Muscle layer of duodenum (tissue), 2 donors: ENCODE measurements at regions not wholly inside any gene's neighbourhood (a gene's known extent, or its start where the extent isn't known, plus 50 kb on each side); places are given as distances from the start of the nearest gene placed in this dataset.

ENCODE experiments used
- H3K27ac ChIP-seq: one replicate; pipeline ENCODE4 v1.7.0; 2013; ENCODE audit warnings: mild to moderate bottlenecking, low read length
- H3K27me3 ChIP-seq: one replicate; pipeline ENCODE4 v1.7.0; 2013; ENCODE audit warnings: low read depth, mild to moderate bottlenecking, control low read depth, low read length
- H3K36me3 ChIP-seq, 2 donors: one replicate each; pipeline ENCODE4 v1.7.0; 2013; ENCODE audit warnings: low read length in 2 of 2, control low read depth in 1 of 2, mild to moderate bottlenecking in 1 of 2; ENCODE audit not compliant: insufficient read depth in 2 of 2, control insufficient read depth in 1 of 2
- H3K4me1 ChIP-seq, 2 donors: one replicate each; pipeline ENCODE4 v1.7.0; 2013; ENCODE audit warnings: low read length in 2 of 2, mild to moderate bottlenecking in 2 of 2, control low read depth in 1 of 2, moderate library complexity in 1 of 2; ENCODE audit not compliant: insufficient read depth in 2 of 2, control insufficient read depth in 1 of 2
- H3K4me3 ChIP-seq, 2 donors: one replicate each; pipeline ENCODE4 v1.7.0; 2013; ENCODE audit warnings: low read length in 2 of 2, low read depth in 1 of 2, mild to moderate bottlenecking in 1 of 2
- H3K9me3 ChIP-seq, 2 donors: one replicate each; pipeline ENCODE4 v1.7.0; 2013; ENCODE audit warnings: low read length in 2 of 2, control low read depth in 1 of 2, mild to moderate bottlenecking in 1 of 2; ENCODE audit not compliant: control insufficient read depth in 1 of 2
- donor health status: healthy.

- Histone ChIP-seq H3K36me3 (no peaks in the 10 kb centered on the region), H3K27ac (no peak overlapping the region), H3K4me1 (no peaks in the 10 kb centered on the region), H3K9me3 (no peaks in the 10 kb centered on the region), H3K27me3 (no peaks in the 10 kb centered on the region), H3K4me3 (no peak overlapping the region)
These were observed 134.9 kb downstream of the JCAD start for GRCh38 chr10:29924436-29924835.

GRCh38 chr10:29923416-29923965 is 135.9 kb downstream of the JCAD start:
- no peaks in the 10 kb centered on the region for H3K27me3 ChIP-seq
- no peaks in the 10 kb centered on the region for H3K36me3 ChIP-seq
- H3K4me3 ChIP-seq: no peak overlapping the region
- H3K4me1 ChIP-seq: no peaks in the 10 kb centered on the region
- H3K27ac ChIP-seq: no peak overlapping the region
- no peaks in the 10 kb centered on the region for H3K9me3 ChIP-seq

- Histone ChIP-seq H3K9me3 (no peaks in the 10 kb centered on the region), H3K4me3 (no peak overlapping the region), H3K36me3 (no peaks in the 10 kb centered on the region), H3K27me3 (no peaks in the 10 kb centered on the region), H3K27ac (no peak overlapping the region), H3K4me1 (no peaks in the 10 kb centered on the region)
These were observed 136.5 kb downstream of the JCAD start for GRCh38 chr10:29922892-29923291.

GRCh38 chr10:29922226-29922625 is 137.2 kb downstream of the JCAD start:
- no peak overlapping the region for H3K4me3 ChIP-seq
- no peaks in the 10 kb centered on the region for H3K4me1 ChIP-seq
- no peaks in the 10 kb centered on the region for H3K27me3 ChIP-seq
- H3K36me3 ChIP-seq: no peaks in the 10 kb centered on the region
- no peak overlapping the region for H3K27ac ChIP-seq
- no peaks in the 10 kb centered on the region for H3K9me3 ChIP-seq

- no peak overlapping the region for H3K27ac ChIP-seq
- no peaks in the 10 kb centered on the region for H3K36me3 ChIP-seq
- H3K9me3 ChIP-seq: no peaks in the 10 kb centered on the region
- H3K4me3 ChIP-seq: no peak overlapping the region
- H3K27me3 ChIP-seq: no peaks in the 10 kb centered on the region
- no peaks in the 10 kb centered on the region for H3K4me1 ChIP-seq
These were observed 138.3 kb downstream of the JCAD start for GRCh38 chr10:29921071-29921446.

- Histone ChIP-seq H3K4me1 (no peaks in the 10 kb centered on the region), H3K27ac (no peak overlapping the region), H3K36me3 (no peaks in the 10 kb centered on the region), H3K4me3 (no peak overlapping the region), H3K27me3 (no peaks in the 10 kb centered on the region), H3K9me3 (no peaks in the 10 kb centered on the region)
These were observed 138.8 kb downstream of the JCAD start for GRCh38 chr10:29920408-29921070.

GRCh38 chr10:29918623-29919400 is 140.6 kb downstream of the JCAD start:
- H3K36me3 ChIP-seq: no peaks in the 10 kb centered on the region
- no peaks in the 10 kb centered on the region for H3K9me3 ChIP-seq
- H3K4me3 ChIP-seq: no peak overlapping the region
- H3K4me1 ChIP-seq: no peaks in the 10 kb centered on the region
- H3K27ac ChIP-seq: no peak overlapping the region
- H3K27me3 ChIP-seq: no peaks in the 10 kb centered on the region

- no peak overlapping the region for H3K27ac ChIP-seq
- H3K9me3 ChIP-seq: no peaks in the 10 kb centered on the region
- no peaks in the 10 kb centered on the region for H3K36me3 ChIP-seq
- no peaks in the 10 kb centered on the region for H3K27me3 ChIP-seq
- no peaks in the 10 kb centered on the region for H3K4me1 ChIP-seq
- no peak overlapping the region for H3K4me3 ChIP-seq
These were observed 142.1 kb downstream of the JCAD start for GRCh38 chr10:29917311-29917710.

GRCh38 chr10:29916669-29917068 is 142.7 kb downstream of the JCAD start:
- no peaks in the 10 kb centered on the region for H3K36me3 ChIP-seq
- no peaks in the 10 kb centered on the region for H3K4me1 ChIP-seq
- no peaks in the 10 kb centered on the region for H3K27me3 ChIP-seq
- H3K9me3 ChIP-seq: no peaks in the 10 kb centered on the region
- no peak overlapping the region for H3K27ac ChIP-seq
- no peak overlapping the region for H3K4me3 ChIP-seq

- H3K4me3 ChIP-seq: no peak overlapping the region
- H3K9me3 ChIP-seq: no peaks in the 10 kb centered on the region
- H3K27ac ChIP-seq: no peak overlapping the region
- H3K4me1 ChIP-seq: no peaks in the 10 kb centered on the region
- H3K36me3 ChIP-seq: no peaks in the 10 kb centered on the region
- H3K27me3 ChIP-seq: no peaks in the 10 kb centered on the region
These were observed 144.2 kb downstream of the JCAD start for GRCh38 chr10:29914986-29915785.

GRCh38 chr10:29908962-29909361 is 150.4 kb downstream of the JCAD start:
- no peak overlapping the region for H3K27ac ChIP-seq
- H3K27me3 ChIP-seq: no peaks in the 10 kb centered on the region
- no peaks in the 10 kb centered on the region for H3K36me3 ChIP-seq
- H3K4me1 ChIP-seq: no peaks in the 10 kb centered on the region
- H3K9me3 ChIP-seq: no peaks in the 10 kb centered on the region
- H3K4me3 ChIP-seq: no peak overlapping the region
